ENCODE measurements at regions not wholly inside any gene's neighbourhood (a gene's known extent, or its start where the extent isn't known, plus 50 kb on each side); places are given as distances from the start of the nearest gene placed in this dataset.

DNA sequence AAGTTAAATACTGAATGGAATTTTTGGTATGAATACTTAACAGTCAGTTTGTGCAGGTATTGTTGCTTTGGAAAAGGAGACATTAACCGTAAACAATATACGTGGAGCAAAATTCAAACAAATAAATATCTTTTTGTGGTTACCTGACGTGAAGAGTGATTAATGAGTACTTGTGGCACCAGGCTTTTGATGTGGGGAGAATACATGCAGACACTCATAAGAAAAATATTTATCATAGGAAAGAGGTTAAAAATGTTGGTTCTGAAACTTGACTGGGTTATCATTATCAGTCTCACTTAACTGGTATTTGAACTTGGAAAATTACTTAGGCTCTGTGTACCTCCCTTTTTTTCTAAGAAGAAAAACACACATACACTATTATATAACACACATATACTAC lies 136.4 kb upstream of the NDST4 start:
- no peaks in the 10 kb centered on the region for H3K9me3 ChIP-seq
- no peak overlapping the region for H3K4me3 ChIP-seq
- no peak for DNase-seq (ENCODE audit: low spot score in 2 of 2)
- TF ChIP-seq POLR2AphosphoS5 (IDR thresholded peaks at IDR 0.05), result no peak
- TF ChIP-seq EP300 (IDR thresholded peaks at IDR 0.05), result no peak
- TF ChIP-seq POLR2A (IDR thresholded peaks at IDR 0.05), result no peak
- TF ChIP-seq, protein P1, sequence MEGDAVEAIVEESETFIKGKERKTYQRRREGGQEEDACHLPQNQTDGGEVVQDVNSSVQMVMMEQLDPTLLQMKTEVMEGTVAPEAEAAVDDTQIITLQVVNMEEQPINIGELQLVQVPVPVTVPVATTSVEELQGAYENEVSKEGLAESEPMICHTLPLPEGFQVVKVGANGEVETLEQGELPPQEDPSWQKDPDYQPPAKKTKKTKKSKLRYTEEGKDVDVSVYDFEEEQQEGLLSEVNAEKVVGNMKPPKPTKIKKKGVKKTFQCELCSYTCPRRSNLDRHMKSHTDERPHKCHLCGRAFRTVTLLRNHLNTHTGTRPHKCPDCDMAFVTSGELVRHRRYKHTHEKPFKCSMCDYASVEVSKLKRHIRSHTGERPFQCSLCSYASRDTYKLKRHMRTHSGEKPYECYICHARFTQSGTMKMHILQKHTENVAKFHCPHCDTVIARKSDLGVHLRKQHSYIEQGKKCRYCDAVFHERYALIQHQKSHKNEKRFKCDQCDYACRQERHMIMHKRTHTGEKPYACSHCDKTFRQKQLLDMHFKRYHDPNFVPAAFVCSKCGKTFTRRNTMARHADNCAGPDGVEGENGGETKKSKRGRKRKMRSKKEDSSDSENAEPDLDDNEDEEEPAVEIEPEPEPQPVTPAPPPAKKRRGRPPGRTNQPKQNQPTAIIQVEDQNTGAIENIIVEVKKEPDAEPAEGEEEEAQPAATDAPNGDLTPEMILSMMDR (IDR thresholded peaks at IDR 0.05), result no peak
- H3K27me3 ChIP-seq, result no peaks in the 10 kb centered on the region
- H3K27ac ChIP-seq, result no peak overlapping the region
- 44% methylated on average over 3 of the region's 3 CpGs for WGBS
- no peaks in the 10 kb centered on the region for H3K36me3 ChIP-seq
- no peaks in the 10 kb centered on the region for H3K4me1 ChIP-seq

DNA sequence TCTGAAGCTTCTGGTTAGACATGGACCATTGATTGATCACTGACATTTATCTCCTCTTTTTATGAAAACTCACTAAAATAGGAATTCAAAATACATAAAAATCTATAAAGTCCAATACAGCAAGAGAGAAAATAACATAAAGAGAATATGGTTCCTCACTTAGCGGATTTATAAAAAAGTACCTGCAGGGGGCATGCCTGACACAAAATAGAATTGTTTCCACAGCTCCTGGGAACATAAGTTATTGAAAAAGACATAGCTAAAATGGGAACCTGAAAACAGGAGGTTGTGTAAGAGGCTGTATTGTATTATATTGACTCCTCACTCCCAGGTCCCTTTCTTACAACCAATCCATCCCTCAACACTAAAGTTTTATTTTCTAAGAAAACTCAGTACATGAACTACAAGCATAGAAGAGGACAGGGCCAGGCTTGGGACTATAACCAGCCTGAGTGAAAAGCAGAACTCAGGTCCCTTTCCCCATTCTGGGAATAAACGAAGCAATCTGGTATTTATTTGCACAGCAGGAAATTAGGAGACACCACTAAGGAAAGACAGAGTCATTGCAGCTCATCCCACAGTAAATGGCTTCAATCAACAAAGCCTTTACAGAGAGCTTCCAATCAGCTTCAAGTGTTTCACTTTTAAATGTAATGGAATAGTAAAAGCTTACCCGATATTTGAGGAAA lies 121.1 kb upstream of the NDST4 start:
- H3K4me1 ChIP-seq, result no peaks in the 10 kb centered on the region
- DNase-seq (ENCODE audit: low spot score in 2 of 2), result no peak
- no peaks in the 10 kb centered on the region for H3K27me3 ChIP-seq
- 53% methylated on average over 3 of the region's 3 CpGs for WGBS
- TF ChIP-seq, protein P1 (IDR thresholded peaks at IDR 0.05), result no peak
- TF ChIP-seq POLR2A (IDR thresholded peaks at IDR 0.05) (no peak), POLR2AphosphoS5 (IDR thresholded peaks at IDR 0.05) (no peak)
- no peak overlapping the region for H3K27ac ChIP-seq
- H3K4me3 ChIP-seq, result no peak overlapping the region
- no peaks in the 10 kb centered on the region for H3K36me3 ChIP-seq
- no peaks in the 10 kb centered on the region for H3K9me3 ChIP-seq

DNA sequence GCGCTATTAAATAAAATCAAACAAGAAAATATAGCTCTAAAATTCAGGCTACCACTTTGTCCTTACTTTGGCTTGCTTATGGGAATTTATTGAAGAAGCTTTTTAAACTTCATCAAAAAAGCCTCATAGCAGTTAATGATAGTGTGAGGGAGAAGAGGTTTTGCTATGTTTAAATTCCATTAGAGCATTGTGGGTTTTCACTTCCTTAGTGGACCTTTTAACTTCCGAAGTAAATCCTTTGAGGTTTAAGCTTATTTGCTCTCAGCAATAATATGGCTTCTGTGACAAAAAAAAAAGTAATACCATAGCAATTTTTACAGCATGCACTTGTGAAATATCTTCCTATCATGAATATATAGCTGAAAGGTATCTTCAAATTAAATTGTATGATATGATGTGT lies 120.2 kb upstream of the NDST4 start:
- Histone ChIP-seq H3K9me3 (no peaks in the 10 kb centered on the region), H3K4me3 (no peak overlapping the region), H3K27me3 (no peaks in the 10 kb centered on the region), H3K4me1 (no peaks in the 10 kb centered on the region), H3K27ac (no peak overlapping the region), H3K36me3 (no peaks in the 10 kb centered on the region)
- DNase-seq (ENCODE audit: low spot score in 2 of 2), result no peak
- TF ChIP-seq, protein P1 (IDR thresholded peaks at IDR 0.05), result no peak
- no peak for TF ChIP-seq POLR2AphosphoS5 (IDR thresholded peaks at IDR 0.05)
- TF ChIP-seq POLR2A (IDR thresholded peaks at IDR 0.05), result no peak
- TF ChIP-seq EP300 (IDR thresholded peaks at IDR 0.05), result no peak
- WGBS, result 78% methylated on average over 2 of the region's 2 CpGs

DNA sequence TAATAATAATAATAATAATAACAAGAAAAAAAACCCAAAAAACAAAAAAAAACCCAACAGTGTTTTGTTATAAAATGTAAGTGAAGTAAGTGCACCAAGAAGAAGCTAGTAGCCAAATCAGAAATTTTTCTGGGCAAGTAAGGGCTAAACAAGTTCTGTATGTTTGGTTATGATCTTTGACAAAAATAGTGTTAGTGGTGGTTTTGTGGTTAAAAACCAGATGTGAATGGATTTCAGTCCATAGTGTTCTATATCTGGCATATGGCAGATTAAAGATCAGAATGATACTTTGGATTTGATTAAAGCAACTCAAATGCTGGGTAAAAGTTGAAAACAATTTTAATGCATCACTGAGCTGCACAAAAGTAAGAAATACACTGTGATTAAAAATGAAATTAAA lies 116.5 kb upstream of the NDST4 start:
- H3K4me1 ChIP-seq, result no peaks in the 10 kb centered on the region
- DNase-seq (ENCODE audit: low spot score in 2 of 2), result no peak
- no peak for TF ChIP-seq POLR2A (IDR thresholded peaks at IDR 0.05)
- no peak for TF ChIP-seq EP300 (IDR thresholded peaks at IDR 0.05)
- TF ChIP-seq, protein P1 (IDR thresholded peaks at IDR 0.05), result no peak
- no peak for TF ChIP-seq POLR2AphosphoS5 (IDR thresholded peaks at IDR 0.05)
- H3K27ac ChIP-seq, result no peak overlapping the region
- no peaks in the 10 kb centered on the region for H3K36me3 ChIP-seq
- no peak overlapping the region for H3K4me3 ChIP-seq
- H3K27me3 ChIP-seq, result no peaks in the 10 kb centered on the region
- no peaks in the 10 kb centered on the region for H3K9me3 ChIP-seq

DNA sequence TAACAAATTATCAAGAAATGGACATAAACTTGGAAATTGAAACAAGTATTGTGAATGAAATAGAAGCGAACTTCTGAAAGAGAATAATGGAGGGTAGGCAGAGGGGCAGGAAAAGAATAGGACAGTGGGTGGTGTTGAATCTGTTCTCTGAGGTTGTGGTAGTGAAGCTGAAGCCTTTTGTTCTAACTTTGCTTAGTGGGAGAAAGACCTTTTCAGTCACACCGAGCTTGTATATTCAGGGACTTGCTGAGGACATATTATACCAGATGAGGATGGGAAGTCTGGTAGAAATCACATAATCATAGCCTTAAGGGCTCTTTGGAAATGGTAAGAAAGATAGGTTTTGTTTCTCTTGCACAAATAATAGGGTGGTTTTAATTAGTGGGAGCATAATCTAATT lies 115.4 kb upstream of the NDST4 start:
- DNase-seq (ENCODE audit: low spot score in 2 of 2), result no peak
- no peak overlapping the region for H3K27ac ChIP-seq
- no peaks in the 10 kb centered on the region for H3K9me3 ChIP-seq
- H3K36me3 ChIP-seq, result no peaks in the 10 kb centered on the region
- no peaks in the 10 kb centered on the region for H3K27me3 ChIP-seq
- no peak for TF ChIP-seq EP300 (IDR thresholded peaks at IDR 0.05)
- TF ChIP-seq POLR2A (IDR thresholded peaks at IDR 0.05), result no peak
- TF ChIP-seq POLR2AphosphoS5 (IDR thresholded peaks at IDR 0.05), result no peak
- TF ChIP-seq, protein P1 (IDR thresholded peaks at IDR 0.05), result no peak
- H3K4me1 ChIP-seq, result no peaks in the 10 kb centered on the region
- WGBS, result 62% methylated on average over 2 of the region's 2 CpGs
- no peak overlapping the region for H3K4me3 ChIP-seq

Data from suprapubic skin (tissue), 4 donors.